CD4-positive, alpha-beta T cell treated with Interleukin-4 for 4 hours (primary cell): ENCODE measurements at regions not wholly inside any gene's neighbourhood (a gene's known extent, or its start where the extent isn't known, plus 50 kb on each side); places are given as distances from the start of the nearest gene placed in this dataset.

Experiments used
- DNase-seq: peaks from one replicate; pipeline ENCODE4 v3.0.0-alpha.2; 2020

- DNase-seq, result no peak
Measured at GRCh38 chr1:219798283-219799030, 129.9 kb downstream of the SLC30A10 start.

- no peak for DNase-seq
Measured at GRCh38 chr1:219797683-219798082, 130.7 kb downstream of the SLC30A10 start.

GRCh38 chr1:219797009-219797408 is 131.3 kb downstream of the SLC30A10 start:
- no peak for DNase-seq

GRCh38 chr1:219795363-219795917 is 132.9 kb downstream of the SLC30A10 start:
- no peak for DNase-seq

- DNase-seq, result no peak
Measured at GRCh38 chr1:219794085-219794743, 134.1 kb downstream of the SLC30A10 start.

GRCh38 chr1:219792337-219793021 is 135.9 kb downstream of the SLC30A10 start:
- no peak for DNase-seq

- DNase-seq, result no peak
Measured at GRCh38 chr1:219791766-219792165, 136.6 kb downstream of the SLC30A10 start.

GRCh38 chr1:219790834-219791615 is 137.3 kb downstream of the SLC30A10 start:
- DNase-seq, result no peak

GRCh38 chr1:219788700-219789099 is 139.7 kb downstream of the SLC30A10 start:
- no peak for DNase-seq

- no peak for DNase-seq
Measured at GRCh38 chr1:219788091-219788490, 140.3 kb downstream of the SLC30A10 start.

- no peak for DNase-seq
Measured at GRCh38 chr1:219784660-219785381, 143.5 kb downstream of the SLC30A10 start.

GRCh38 chr1:219783605-219784235 is 144.6 kb downstream of the SLC30A10 start:
- DNase-seq, result no peak

GRCh38 chr1:219782929-219783328 is 145.4 kb downstream of the SLC30A10 start:
- DNase-seq, result no peak

- no peak for DNase-seq
Measured at GRCh38 chr1:219782311-219782710, 146.0 kb downstream of the SLC30A10 start.

GRCh38 chr1:219781491-219781890 is 146.9 kb downstream of the SLC30A10 start:
- no peak for DNase-seq

GRCh38 chr1:219778793-219779369 is 149.5 kb downstream of the SLC30A10 start:
- no peak for DNase-seq

GRCh38 chr1:219778110-219778509 is 150.2 kb downstream of the SLC30A10 start:
- no peak for DNase-seq

GRCh38 chr1:219774386-219774785 is 154.0 kb downstream of the SLC30A10 start:
- DNase-seq, result no peak

- no peak for DNase-seq
Measured at GRCh38 chr1:219773775-219774174, 154.6 kb downstream of the SLC30A10 start.

- DNase-seq, result no peak
Measured at GRCh38 chr1:219773110-219773509, 155.2 kb downstream of the SLC30A10 start.
